NCI-H345 treated with DMSO at 0.1 percent for 48 hours (cell line): ENCODE measurements at regions not wholly inside any gene's neighbourhood (a gene's known extent, or its start where the extent isn't known, plus 50 kb on each side); places are given as distances from the start of the nearest gene placed in this dataset.
"Not testable (repeated sequence)": the region's sequence is repeated elsewhere in the genome, so short reads cannot be mapped to it uniquely, and the experiment has no call there.

ENCODE experiments used
- DNase-seq: peaks from one replicate; lab custom pipeline; 2025; ENCODE audit not compliant: unreplicated experiment; lab: John Stamatoyannopoulos, UW

DNA sequence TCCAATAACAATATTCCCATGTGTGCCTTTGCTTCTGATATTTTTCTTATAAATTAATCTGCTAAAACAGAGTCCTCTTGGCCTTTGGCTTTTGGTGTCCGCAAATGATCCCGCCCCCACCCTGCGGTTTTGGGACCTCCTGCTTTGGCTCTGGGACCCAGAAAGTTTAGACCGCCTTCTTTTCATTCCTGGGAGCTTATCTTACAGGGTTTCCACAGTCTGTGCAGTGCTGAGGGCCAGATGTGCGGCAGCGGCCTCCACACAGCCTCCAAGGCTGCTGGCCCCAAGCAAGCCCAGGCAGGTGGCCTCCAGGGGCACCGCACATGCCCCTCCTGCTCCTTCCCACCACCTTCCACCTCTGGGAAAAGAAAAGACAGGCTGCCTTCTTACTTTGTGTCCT, 191.5 kb downstream of the ERCC6L2 start:
- DNase-seq = no peak

- no peak for DNase-seq
These were observed 190.2 kb downstream of the ERCC6L2 start for GRCh38 chr9:96065482-96066251.

DNA sequence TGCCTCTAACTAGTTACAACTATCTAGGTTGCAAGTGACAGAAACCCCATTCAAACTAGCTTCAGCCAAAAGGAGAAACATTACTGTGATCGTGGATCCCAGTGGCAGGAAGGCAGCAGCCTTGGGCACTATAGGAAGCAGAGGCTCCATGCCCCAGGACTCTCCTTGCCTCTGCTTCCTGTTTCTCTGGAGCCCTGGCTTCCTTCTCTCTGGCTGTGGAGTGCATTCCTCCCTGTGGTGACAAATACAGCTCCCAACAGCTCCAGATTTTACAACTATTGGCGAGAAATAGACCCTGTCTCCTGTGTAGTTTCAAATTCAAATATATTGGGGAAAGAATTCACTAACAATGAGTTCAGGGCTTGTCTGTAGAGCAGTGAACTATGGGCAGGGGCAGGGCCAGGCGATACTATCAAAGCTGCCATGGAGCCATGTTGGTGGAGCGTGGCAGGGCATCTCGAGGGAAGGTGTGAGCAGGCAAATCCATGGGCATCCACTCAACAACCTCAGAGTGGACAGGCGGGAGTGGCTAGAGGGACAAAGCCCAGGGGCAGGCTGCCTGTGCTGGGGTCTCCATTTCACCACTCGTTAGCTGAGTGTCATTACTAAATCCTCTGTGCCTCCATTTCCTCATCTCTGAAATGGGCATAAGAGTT, 189.5 kb downstream of the ERCC6L2 start:
- no peak for DNase-seq

DNA sequence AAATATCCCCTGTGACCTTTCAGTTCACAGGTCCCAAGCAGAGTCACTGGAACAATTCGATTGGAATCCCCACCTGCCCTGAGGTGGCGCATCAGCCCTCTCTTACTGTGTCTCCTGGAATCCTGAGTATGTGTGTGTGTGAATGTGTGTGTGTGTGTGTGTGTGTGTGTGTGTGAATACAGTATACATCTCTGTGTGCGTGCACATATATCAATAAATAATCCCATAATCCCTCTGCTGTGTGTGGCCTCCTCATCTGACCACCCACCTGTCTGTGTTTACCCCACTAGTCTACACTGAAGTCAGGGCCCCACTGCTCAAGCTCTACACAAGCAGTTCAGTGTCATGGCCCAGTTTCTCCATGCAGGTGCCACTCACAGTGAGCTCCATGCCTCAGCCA, 187.4 kb downstream of the ERCC6L2 start:
- no peak for DNase-seq

- no peak for DNase-seq
These were observed 186.5 kb downstream of the ERCC6L2 start for GRCh38 chr9:96062031-96062430.

- no peak for DNase-seq
These were observed 185.9 kb downstream of the ERCC6L2 start for GRCh38 chr9:96061293-96061987.

DNA sequence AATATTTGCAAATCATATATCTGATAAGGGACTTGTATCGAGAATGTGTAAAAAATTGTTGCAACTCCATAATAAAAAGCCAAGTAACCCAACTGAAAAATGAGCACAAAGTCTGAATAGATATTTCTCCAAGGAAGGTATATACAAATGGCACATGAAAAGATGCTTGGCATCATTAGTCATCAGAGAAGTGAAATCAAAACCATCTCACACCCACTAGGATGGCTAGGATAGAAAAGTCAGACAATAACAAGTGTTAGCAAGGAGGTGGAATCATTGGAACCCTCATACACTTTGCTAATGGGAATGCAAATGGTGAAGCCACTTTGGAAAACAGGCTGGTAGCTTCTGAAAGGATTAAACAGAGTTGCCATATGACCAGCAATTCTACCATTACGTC, 182.7 kb downstream of the ERCC6L2 start:
- no peak for DNase-seq

DNA sequence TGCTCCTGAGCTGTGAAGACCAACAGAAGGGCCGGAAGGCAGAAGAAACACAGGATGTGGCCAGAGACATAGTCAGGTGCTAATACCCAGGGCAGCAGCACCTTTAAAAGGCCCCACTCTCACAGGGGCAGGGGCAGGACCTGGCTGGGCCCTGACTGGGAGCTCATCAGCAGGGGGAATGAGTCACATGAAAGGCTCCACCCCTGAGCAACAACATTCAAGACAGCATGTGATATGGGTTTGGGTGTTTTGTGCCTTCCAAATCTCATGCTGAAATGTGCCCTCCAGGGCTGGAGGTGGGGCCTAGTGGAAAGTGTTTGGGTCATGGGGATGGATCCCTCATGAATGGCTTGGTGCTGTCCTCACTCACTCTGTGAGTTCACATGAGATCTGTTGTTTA, 181.7 kb downstream of the ERCC6L2 start:
- no peak for DNase-seq

- no peak for DNase-seq
These were observed 180.7 kb downstream of the ERCC6L2 start for GRCh38 chr9:96056226-96056625.

- DNase-seq = not testable (repeated sequence)
These were observed 178.8 kb downstream of the ERCC6L2 start for GRCh38 chr9:96054248-96054647.

DNA sequence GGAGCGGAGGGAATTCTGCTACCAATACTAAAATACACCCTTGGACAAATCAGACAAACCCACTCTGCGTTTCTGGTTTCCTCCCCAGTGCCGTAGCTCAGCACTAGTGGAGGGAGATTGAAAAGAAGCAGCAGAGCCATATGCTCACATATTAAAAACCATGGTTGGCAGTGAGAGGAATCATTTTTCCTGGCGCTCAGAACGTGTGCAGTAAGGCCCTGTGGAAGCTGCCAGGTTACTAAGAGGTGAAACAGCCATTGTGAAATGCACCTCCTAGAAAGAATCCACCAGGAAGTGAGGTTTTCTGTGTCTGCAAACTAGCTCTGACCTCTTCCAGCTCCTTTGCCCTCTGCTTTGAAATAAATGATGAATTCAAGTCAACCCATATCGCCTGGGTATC, 177.2 kb downstream of the ERCC6L2 start:
- no peak for DNase-seq

- DNase-seq = no peak
These were observed 175.9 kb downstream of the ERCC6L2 start for GRCh38 chr9:96051423-96051822.

DNA sequence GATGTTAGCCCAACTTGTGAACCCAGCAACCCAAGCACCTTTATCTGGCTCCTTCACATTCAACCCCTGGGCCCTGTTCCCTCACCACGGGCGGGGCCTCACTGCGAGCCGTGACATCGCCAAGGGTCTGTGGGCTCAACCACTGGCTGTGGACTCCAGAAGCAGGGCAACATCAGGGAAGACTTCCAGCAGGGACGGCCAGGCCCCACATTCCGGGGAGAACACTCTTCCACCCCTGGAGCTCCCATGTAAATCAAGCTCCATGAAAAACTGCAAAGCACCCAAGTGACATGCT, 175.3 kb downstream of the ERCC6L2 start:
- DNase-seq = no peak

DNA sequence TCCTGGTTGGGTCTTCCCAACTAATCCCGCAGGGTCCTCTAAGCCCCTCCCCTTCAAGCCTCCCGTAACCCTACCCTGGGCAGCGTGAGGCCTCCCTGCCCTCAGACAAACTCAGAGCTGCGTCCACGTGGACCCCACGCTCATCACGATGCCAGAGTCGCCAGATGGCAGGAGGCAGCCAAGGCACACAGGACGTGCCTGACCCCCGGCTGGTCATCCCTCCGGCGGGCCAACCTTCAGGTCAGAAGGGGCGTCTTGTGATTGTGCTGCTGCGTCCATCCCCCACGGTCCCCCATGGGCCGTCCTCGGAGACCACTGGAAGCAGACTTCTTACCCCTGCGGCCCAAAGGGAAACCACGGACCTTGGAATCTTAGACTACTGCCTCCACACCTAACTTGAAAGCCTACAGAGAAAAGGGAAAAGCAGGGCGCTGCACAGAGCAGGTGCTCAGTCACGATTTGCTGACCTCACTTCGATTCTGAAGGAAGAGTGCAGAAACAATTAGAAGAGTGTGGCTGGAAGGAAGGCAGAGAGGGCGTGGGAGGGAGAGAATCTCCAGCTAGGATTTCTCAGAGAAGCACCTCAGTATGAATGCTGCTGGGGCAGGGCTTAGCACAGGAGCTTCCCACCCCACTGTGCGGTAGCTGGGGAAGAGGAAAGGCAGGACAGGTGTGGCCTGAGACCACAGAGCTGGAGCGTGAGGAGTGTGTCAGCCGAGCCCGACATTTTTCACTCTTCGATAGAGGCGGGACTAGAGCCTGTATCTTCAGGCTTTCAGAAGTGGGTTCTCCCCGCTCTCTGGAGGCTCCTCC, 174.8 kb downstream of the ERCC6L2 start:
- DNase-seq = no peak

GRCh38 chr9:96048956-96049831, 173.7 kb downstream of the ERCC6L2 start:
- no peak for DNase-seq

DNA sequence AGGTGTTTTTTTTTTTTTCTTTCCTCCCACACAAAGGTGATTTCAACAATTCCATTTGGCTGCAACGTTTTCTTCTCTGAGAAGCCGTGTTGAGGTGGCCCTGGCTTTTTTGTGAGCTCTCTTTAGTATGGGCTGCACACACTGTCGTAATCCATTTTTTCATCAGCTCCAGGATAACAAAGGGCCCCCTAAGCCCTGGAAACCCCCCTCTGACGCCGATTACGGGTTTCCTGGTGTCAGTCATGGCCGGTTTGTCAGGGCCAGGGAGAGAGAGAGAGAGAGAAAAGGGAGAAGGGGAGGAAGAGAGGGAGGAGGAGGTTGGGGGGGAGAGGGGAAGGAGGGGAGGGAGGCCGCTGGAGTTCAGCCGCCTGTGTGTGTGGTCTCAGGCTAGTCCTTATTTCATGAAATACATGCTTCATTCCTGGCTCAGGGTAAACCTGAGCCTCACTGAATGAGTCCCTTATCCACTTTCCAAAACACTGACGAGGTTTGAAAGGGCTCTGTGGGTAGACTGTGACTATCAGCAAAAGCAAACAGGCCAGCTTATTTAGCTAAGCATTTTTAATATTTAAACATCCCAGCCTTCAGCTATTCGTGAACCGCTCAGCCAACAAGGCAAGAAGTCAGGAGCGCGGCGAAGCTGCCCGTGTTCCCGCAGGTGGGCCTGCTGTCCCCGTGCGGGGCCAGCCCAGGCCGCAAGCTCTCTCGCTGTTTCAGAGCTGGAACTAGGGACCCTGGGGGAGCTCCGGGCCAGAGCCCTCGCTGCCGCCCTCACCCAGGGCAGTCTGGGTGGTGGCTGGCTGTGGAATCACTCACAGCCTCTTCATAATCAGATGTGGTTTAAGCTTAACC, 172.8 kb downstream of the ERCC6L2 start:
- DNase-seq = no peak

DNA sequence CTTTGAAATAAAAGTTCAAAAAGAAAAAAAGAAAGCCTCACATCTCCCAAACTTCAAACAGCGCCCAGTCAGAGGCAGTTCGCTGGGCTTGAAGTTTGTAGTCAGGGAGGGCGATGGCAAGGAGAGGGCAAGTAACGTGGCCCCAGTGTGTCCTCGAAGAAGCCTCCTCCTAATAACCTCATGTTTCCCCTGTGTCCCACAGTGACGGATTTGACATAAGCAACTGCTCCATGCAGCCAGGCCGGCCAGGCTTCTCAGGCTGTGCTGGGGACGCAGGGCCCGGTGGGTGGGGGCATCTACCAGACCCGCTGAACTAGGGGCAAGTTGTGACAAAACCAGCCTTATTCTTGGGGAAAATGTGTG, 172.2 kb downstream of the ERCC6L2 start:
- DNase-seq = no peak

DNA sequence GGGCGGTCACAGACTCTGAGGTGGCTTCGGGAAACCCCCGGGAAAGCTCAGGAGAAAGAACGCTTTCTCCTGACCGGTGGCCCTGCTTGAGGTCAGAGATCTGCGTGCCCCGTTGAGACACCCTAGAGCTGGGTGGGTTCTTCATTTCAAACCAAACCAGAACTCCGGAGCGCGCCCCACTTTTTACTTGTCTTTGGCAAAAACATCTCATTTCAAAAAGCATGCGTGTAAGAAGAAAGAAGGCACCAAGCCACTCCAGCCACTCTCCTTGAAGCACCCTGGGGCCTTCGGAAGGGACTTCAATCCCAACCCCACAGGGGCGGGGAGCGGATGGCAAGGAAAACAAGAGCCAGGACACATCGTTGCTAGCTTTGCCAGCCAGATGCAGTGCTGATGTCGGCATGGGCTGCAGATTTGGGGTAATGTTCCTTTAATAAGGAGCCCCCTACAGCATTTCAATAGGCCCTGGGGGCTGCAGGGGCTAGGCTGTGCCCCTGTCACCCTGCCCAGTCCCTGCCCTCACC, 171.7 kb downstream of the ERCC6L2 start:
- DNase-seq = no peak

DNA sequence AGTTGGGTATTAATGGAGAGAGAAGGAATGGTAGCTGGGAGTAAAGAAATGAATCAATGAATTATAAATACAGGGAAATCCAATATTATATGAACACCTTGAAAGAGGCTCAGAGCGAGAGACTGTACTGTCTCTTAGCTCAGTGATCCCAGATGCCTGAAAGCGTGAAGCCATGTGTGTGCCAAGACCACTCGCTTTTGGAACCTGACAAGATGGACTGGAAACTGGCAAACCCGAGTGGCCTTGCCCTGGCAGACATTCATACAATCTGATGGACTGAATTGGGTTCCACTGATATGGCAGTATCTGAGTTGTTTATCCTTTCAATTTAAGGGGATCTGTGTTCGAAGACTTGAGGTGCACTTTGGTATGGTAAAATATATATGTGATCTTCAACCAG, 170.3 kb downstream of the ERCC6L2 start:
- DNase-seq = no peak
